ENCODE measurements at regions not wholly inside any gene's neighbourhood (a gene's known extent, or its start where the extent isn't known, plus 50 kb on each side); places are given as distances from the start of the nearest gene placed in this dataset.

DNA sequence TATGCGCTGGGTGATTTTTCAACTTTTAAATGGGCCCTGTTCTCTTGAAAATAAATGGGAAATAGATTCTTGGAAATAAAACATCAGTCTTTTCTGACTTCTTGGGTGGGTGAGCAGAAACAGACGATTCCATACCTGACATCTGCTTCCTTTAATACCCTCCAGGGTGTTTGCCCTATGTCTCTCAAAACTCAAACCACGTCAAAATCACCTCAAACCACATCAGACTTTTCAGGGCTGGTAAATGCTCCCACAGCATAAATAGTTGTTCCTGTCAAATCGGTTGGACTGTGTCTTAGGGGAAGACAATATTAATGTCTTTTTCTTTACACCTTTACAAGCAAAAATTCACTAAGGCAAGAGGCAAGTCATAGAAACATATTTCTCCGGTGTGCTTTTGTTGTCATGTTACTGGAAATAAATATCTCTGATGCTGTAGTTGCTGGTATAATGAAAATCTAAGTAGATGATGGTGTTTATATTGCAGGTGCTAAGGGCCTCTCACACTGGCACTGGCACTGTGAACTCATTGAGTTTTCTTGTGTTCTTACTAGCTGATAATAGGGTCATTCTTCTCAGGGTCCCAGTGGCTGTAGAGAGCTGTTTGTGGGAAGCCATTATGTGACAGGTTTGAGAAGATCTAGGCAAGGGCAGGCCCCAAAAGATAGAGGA, 380.4 kb downstream of the RAPGEF2 start:
- TF ChIP-seq, protein P1, sequence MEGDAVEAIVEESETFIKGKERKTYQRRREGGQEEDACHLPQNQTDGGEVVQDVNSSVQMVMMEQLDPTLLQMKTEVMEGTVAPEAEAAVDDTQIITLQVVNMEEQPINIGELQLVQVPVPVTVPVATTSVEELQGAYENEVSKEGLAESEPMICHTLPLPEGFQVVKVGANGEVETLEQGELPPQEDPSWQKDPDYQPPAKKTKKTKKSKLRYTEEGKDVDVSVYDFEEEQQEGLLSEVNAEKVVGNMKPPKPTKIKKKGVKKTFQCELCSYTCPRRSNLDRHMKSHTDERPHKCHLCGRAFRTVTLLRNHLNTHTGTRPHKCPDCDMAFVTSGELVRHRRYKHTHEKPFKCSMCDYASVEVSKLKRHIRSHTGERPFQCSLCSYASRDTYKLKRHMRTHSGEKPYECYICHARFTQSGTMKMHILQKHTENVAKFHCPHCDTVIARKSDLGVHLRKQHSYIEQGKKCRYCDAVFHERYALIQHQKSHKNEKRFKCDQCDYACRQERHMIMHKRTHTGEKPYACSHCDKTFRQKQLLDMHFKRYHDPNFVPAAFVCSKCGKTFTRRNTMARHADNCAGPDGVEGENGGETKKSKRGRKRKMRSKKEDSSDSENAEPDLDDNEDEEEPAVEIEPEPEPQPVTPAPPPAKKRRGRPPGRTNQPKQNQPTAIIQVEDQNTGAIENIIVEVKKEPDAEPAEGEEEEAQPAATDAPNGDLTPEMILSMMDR (IDR thresholded peaks at IDR 0.05), result no peak
- no peak for TF ChIP-seq POLR2A (IDR thresholded peaks at IDR 0.05)
- no peak for TF ChIP-seq EP300 (IDR thresholded peaks at IDR 0.05)
